ENCODE measurements at regions not wholly inside any gene's neighbourhood (a gene's known extent, or its start where the extent isn't known, plus 50 kb on each side); places are given as distances from the start of the nearest gene placed in this dataset.

- TF ChIP-seq POU2F2 (IDR thresholded peaks at IDR 0.05; ENCODE audit: low read depth, low read length), result no peak
- TF ChIP-seq POLR2AphosphoS5 (IDR thresholded peaks at IDR 0.05; ENCODE audit: low read depth, low read length), result no peak
- TF ChIP-seq POLR2A (IDR thresholded peaks at IDR 0.05; ENCODE audit: low read depth, low read length), result no peak
- TF ChIP-seq TAF1 (IDR thresholded peaks at IDR 0.05; ENCODE audit: low read depth, low read length), result no peak
- TF ChIP-seq SPI1 (IDR thresholded peaks at IDR 0.05; ENCODE audit: low read depth, low read length), result no peak
- no peak for TF ChIP-seq PAX5 (IDR thresholded peaks at IDR 0.05; ENCODE audit: insufficient read depth, low read length, severe bottlenecking)
Measured at GRCh38 chr1:182195733-182196132, 134.2 kb upstream of the ZNF648 start.
